Endothelial cell of umbilical vein (primary cell): ENCODE measurements at regions not wholly inside any gene's neighbourhood (a gene's known extent, or its start where the extent isn't known, plus 50 kb on each side); places are given as distances from the start of the nearest gene placed in this dataset.

Experiments used
- BruUV-seq: library from RNA; stranded (reverse); fragments of 400-500 nt; replicated peaks from 2 replicates; lab custom pipeline; 2021; lab: Mats Ljungman, UMichigan
- CTCF ChIA-PET: fragments of 300-600, 350-600 bp; sonication (Branson Sonifier 250); formaldehyde crosslinking; loops from one replicate; lab custom pipeline; 2021; ENCODE audit warnings: antibody characterized with exemption, inconsistent platforms; lab: Charles Lee
- POLR2A ChIA-PET: fragments of 300-600, 350-600 bp; sonication (Branson Sonifier 250); formaldehyde crosslinking; loops from one replicate; lab custom pipeline; 2021; ENCODE audit warnings: antibody characterized with exemption, inconsistent platforms; lab: Charles Lee
- DNase-seq: peaks from one replicate; pipeline ENCODE4 v3.0.0-alpha.2; 2011; ENCODE audit warnings: low read depth, low spot score
- FAIRE-seq: peaks from 2 replicates; lab custom pipeline; 2011; peaks lifted over from hg19 to GRCh38; lab: Jason Lieb, UNC
- H2AFZ ChIP-seq: 2 replicates; pipeline ENCODE4 v1.6.0; 2012; ENCODE audit warnings: low read depth, low read length, control low read depth, inconsistent platforms
- H3K27ac ChIP-seq: 2 replicates; pipeline ENCODE4 v1.5.1; 2011; ENCODE audit warnings: low read depth, mild to moderate bottlenecking, control low read depth, low read length, moderate library complexity; ENCODE audit not compliant: insufficient read depth
- H3K27me3 ChIP-seq, 2 experiments: 2 replicates each; pipeline versions ENCODE4 v1.6.0 to v1.6.1; 2011; ENCODE audit warnings: low read length in 2 of 2, mixed read lengths in 1 of 2; ENCODE audit not compliant: control insufficient read depth in 2 of 2, insufficient read depth in 2 of 2
- H3K36me3 ChIP-seq, 2 experiments: 2 replicates in 1 of 2; 3 replicates in 1 of 2; pipeline ENCODE4 v1.5.1; 2011; ENCODE audit warnings: low read length in 2 of 2, mild to moderate bottlenecking in 1 of 2, moderate library complexity in 1 of 2; ENCODE audit not compliant: control insufficient read depth in 2 of 2, insufficient read depth in 2 of 2; ENCODE audit errors: extremely low read depth in 1 of 2
- H3K4me1 ChIP-seq: 3 replicates; pipeline ENCODE4 v1.5.1; 2011; ENCODE audit warnings: mild to moderate bottlenecking, low read length; ENCODE audit not compliant: control insufficient read depth, insufficient read depth; ENCODE audit errors: extremely low read depth
- H3K4me2 ChIP-seq: 2 replicates; pipeline ENCODE4 v1.6.1; 2011; ENCODE audit warnings: low read length, control low read depth, mixed read lengths; ENCODE audit not compliant: insufficient read depth
- H3K4me3 ChIP-seq, 3 experiments: fragments of 200-600 bp in 1 of 3; sonication (generic), shearing (Covaris generic) in 1 of 3; replicated peaks in 1 of 3; 2 replicates each; pipeline ENCODE4 v1.5.1; 2011 to 2016; ENCODE audit warnings: control low read depth in 3 of 3, low read length in 3 of 3, mild to moderate bottlenecking in 2 of 3, inconsistent platforms in 1 of 3, low read depth in 1 of 3, moderate library complexity in 1 of 3; ENCODE audit not compliant: insufficient read depth in 1 of 3
- H3K79me2 ChIP-seq: 2 replicates; pipeline ENCODE4 v1.6.0; 2012; ENCODE audit warnings: low read length, inconsistent platforms; ENCODE audit not compliant: control insufficient read depth, insufficient read depth
- H3K9ac ChIP-seq: replicated peaks from 2 replicates; pipeline ENCODE3; 2011; ENCODE audit warnings: low read length, control low read depth; ENCODE audit not compliant: insufficient read depth; ENCODE audit errors: extremely low read depth
- H3K9me1 ChIP-seq: replicated peaks from 3 replicates; pipeline ENCODE4 v1.6.0; 2011; ENCODE audit warnings: mild to moderate bottlenecking, low read length; ENCODE audit not compliant: control insufficient read depth, insufficient read depth; ENCODE audit errors: extremely low read depth
- H3K9me3 ChIP-seq: replicated peaks from 2 replicates; pipeline ENCODE4 v1.5.1; 2012; ENCODE audit warnings: low read length, inconsistent platforms; ENCODE audit not compliant: control insufficient read depth, insufficient read depth
- H4K20me1 ChIP-seq: replicated peaks from 2 replicates; pipeline ENCODE3; 2011; ENCODE audit warnings: mild to moderate bottlenecking, low read length; ENCODE audit not compliant: control insufficient read depth, insufficient read depth; ENCODE audit errors: extremely low read depth
- EZH2 ChIP-seq: IDR thresholded peaks from 2 replicates; pipeline ENCODE4 v1.6.1; 2012; ENCODE audit warnings: borderline replicate concordance, low read depth, mild to moderate bottlenecking, moderate library complexity, low read length, inconsistent platforms; ENCODE audit not compliant: severe bottlenecking
- FOS ChIP-seq: IDR thresholded peaks from 2 replicates; pipeline ENCODE4 v1.6.1; 2011; ENCODE audit warnings: mild to moderate bottlenecking, low read length, moderate library complexity, borderline replicate concordance; ENCODE audit not compliant: insufficient read depth
- GATA2 ChIP-seq: IDR thresholded peaks from 2 replicates; pipeline ENCODE4 v1.7.0; 2011; ENCODE audit warnings: low read depth, mild to moderate bottlenecking, moderate library complexity, mixed read lengths, low read length; ENCODE audit not compliant: insufficient read length, insufficient read depth
- JUN ChIP-seq: IDR thresholded peaks from 2 replicates; pipeline ENCODE4 v1.6.1; 2011; ENCODE audit warnings: borderline replicate concordance, low read depth; ENCODE audit not compliant: insufficient read length, insufficient read depth
- MYC ChIP-seq: IDR thresholded peaks from one replicate; pipeline ENCODE4 v1.6.1; 2011; ENCODE audit warnings: mild to moderate bottlenecking, low read depth, low read length
- POLR2A ChIP-seq: IDR thresholded peaks from 2 replicates; pipeline ENCODE4 v1.6.1; 2012; ENCODE audit warnings: low read depth, mild to moderate bottlenecking, control low read depth, low read length
- POLR2AphosphoS5 ChIP-seq: IDR thresholded peaks from 2 replicates; pipeline ENCODE4 v1.6.1; 2012; ENCODE audit warnings: low read depth, mild to moderate bottlenecking, control low read depth, low read length, moderate library complexity; ENCODE audit not compliant: insufficient read depth
- dilution Hi-C: fragments of 300-500 bp; cut with MboI; formaldehyde crosslinking; loops from one replicate; pipeline ENCODE4 v1.15.0; 2019; ENCODE audit warnings: low sequenced_read_pairs; ENCODE audit not compliant: extremely low pct_ligation_motif_present
- intact Hi-C: fragments of 100-400 bp; cut with micrococcal nuclease; formaldehyde crosslinking; loops from one replicate; pipeline ENCODE4 v1.10.0; 2022
- TF ChIP-seq, protein P1 (sequence below): IDR thresholded peaks from 2 replicates; pipeline ENCODE4 v1.6.1; 2011; ENCODE audit not compliant: insufficient read depth, insufficient read length
- TF ChIP-seq, protein P2 (sequence below), 2 donors: IDR thresholded peaks; 1 replicate in 1 of 2; 2 replicates in 1 of 2; pipeline ENCODE4 v1.5.1; 2011; ENCODE audit warnings: low read length in 2 of 2, mild to moderate bottlenecking in 2 of 2, moderate library complexity in 2 of 2, control low read depth in 1 of 2, inconsistent platforms in 1 of 2, low read depth in 1 of 2; ENCODE audit not compliant: insufficient read depth in 1 of 2; ENCODE audit errors: extremely low read depth in 1 of 2

- no peak overlapping the region for H3K4me2 ChIP-seq
- no peaks in the 10 kb centered on the region for H3K4me1 ChIP-seq
- H3K9me1 ChIP-seq = no peaks in the 10 kb centered on the region
- BruUV-seq = no TSS peak
- intact Hi-C loops (no loop called here), dilution Hi-C loops (no loop called here)
- no peak overlapping the region for H3K27ac ChIP-seq
- no peak for DNase-seq
- POLR2A ChIA-PET = no interaction called here
- no peak for TF ChIP-seq FOS
- TF ChIP-seq POLR2AphosphoS5 = no peak
- TF ChIP-seq JUN = no peak
- TF ChIP-seq, protein P1, sequence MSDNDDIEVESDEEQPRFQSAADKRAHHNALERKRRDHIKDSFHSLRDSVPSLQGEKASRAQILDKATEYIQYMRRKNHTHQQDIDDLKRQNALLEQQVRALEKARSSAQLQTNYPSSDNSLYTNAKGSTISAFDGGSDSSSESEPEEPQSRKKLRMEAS = no peak
- TF ChIP-seq MYC = no peak
- TF ChIP-seq, protein P2, sequence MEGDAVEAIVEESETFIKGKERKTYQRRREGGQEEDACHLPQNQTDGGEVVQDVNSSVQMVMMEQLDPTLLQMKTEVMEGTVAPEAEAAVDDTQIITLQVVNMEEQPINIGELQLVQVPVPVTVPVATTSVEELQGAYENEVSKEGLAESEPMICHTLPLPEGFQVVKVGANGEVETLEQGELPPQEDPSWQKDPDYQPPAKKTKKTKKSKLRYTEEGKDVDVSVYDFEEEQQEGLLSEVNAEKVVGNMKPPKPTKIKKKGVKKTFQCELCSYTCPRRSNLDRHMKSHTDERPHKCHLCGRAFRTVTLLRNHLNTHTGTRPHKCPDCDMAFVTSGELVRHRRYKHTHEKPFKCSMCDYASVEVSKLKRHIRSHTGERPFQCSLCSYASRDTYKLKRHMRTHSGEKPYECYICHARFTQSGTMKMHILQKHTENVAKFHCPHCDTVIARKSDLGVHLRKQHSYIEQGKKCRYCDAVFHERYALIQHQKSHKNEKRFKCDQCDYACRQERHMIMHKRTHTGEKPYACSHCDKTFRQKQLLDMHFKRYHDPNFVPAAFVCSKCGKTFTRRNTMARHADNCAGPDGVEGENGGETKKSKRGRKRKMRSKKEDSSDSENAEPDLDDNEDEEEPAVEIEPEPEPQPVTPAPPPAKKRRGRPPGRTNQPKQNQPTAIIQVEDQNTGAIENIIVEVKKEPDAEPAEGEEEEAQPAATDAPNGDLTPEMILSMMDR (IDR thresholded peaks at IDR 0.05; ENCODE audit: extremely low read depth in 1 of 2, insufficient read depth in 1 of 2, low read depth in 1 of 2, low read length in 2 of 2) = no peak
- no peak for TF ChIP-seq GATA2
- no peak for TF ChIP-seq EZH2
- TF ChIP-seq POLR2A = no peak
- no peaks in the 10 kb centered on the region for H3K79me2 ChIP-seq
- CTCF ChIA-PET = no interaction called here
- H3K27me3 ChIP-seq = no peaks in the 10 kb centered on the region
- peaks cover 5% of the 10 kb centered on the region for H3K9me3 ChIP-seq
- H2AFZ ChIP-seq = no peak overlapping the region
- H3K4me3 ChIP-seq = no peak overlapping the region
- no peaks in the 10 kb centered on the region for H3K36me3 ChIP-seq
- H3K9ac ChIP-seq = no peak overlapping the region
- no peaks in the 10 kb centered on the region for H4K20me1 ChIP-seq
- no peak for FAIRE-seq
Measured at GRCh38 chr19:31961191-31961590, 384.2 kb upstream of the ZNF507 start.
